MM.1S (cell line): ENCODE measurements at regions not wholly inside any gene's neighbourhood (a gene's known extent, or its start where the extent isn't known, plus 50 kb on each side); places are given as distances from the start of the nearest gene placed in this dataset.

Experiments used
- DNase-seq: peaks from one replicate; pipeline ENCODE4 v3.0.0-alpha.2; 2015
- H2AFZ ChIP-seq: fragments of 300-600 bp; sonication (generic); 2 replicates; pipeline ENCODE4 v1.6.0; 2016; ENCODE audit warnings: antibody characterized with exemption, low read length
- H3F3A ChIP-seq: fragments of 300-600 bp; sonication (generic); 2 replicates; pipeline ENCODE4 v1.6.1; 2016; ENCODE audit warnings: mild to moderate bottlenecking, antibody characterized with exemption, low read length, moderate library complexity, mixed read lengths; ENCODE audit not compliant: insufficient read depth
- H3K27ac ChIP-seq: fragments of 300-600 bp; sonication (generic); 2 replicates; pipeline ENCODE4 v1.5.1; 2016; ENCODE audit warnings: mild to moderate bottlenecking, low read length
- H3K27me3 ChIP-seq: fragments of 300-600 bp; sonication (generic); replicated peaks from 2 replicates; pipeline ENCODE4 v1.6.0; 2016; ENCODE audit warnings: low read length; ENCODE audit not compliant: insufficient read depth
- H3K36me3 ChIP-seq: fragments of 300-600 bp; sonication (generic); replicated peaks from 2 replicates; pipeline ENCODE4 v1.6.1; 2016; ENCODE audit warnings: mild to moderate bottlenecking, low read length, mixed read lengths; ENCODE audit not compliant: insufficient read depth
- H3K4me1 ChIP-seq: fragments of 300-600 bp; sonication (generic); 2 replicates; pipeline ENCODE4 v1.6.1; 2016; ENCODE audit warnings: low read length, mixed read lengths
- H3K4me2 ChIP-seq: fragments of 300-600 bp; sonication (generic); 2 replicates; pipeline ENCODE4 v1.6.0; 2016; ENCODE audit warnings: low read depth, low read length
- H3K4me3 ChIP-seq: fragments of 300-600 bp; sonication (generic); 2 replicates; pipeline ENCODE4 v1.5.1; 2016; ENCODE audit warnings: low read length, mixed read lengths
- H3K79me2 ChIP-seq: fragments of 300-600 bp; sonication (generic); 2 replicates; pipeline ENCODE4 v1.6.1; 2016; ENCODE audit warnings: mixed run types, low read length, mixed read lengths
- H3K9ac ChIP-seq: fragments of 300-600 bp; sonication (generic); 2 replicates; pipeline ENCODE4 v1.6.1; 2016; ENCODE audit warnings: low read length, mixed read lengths
- H3K9me2 ChIP-seq: fragments of 300-600 bp; sonication (generic); replicated peaks from 2 replicates; pipeline ENCODE4 v1.6.1; 2016; ENCODE audit warnings: mild to moderate bottlenecking, low read length, mixed read lengths; ENCODE audit not compliant: insufficient read depth
- H3K9me3 ChIP-seq: fragments of 300-600 bp; sonication (generic); replicated peaks from 2 replicates; pipeline ENCODE4 v1.6.1; 2016; ENCODE audit warnings: mild to moderate bottlenecking, low read length, mixed read lengths; ENCODE audit not compliant: insufficient read depth
- H4K20me1 ChIP-seq: fragments of 300-600 bp; sonication (generic); 2 replicates; pipeline ENCODE4 v1.6.1; 2016; ENCODE audit warnings: mild to moderate bottlenecking, low read length, moderate library complexity, mixed read lengths; ENCODE audit not compliant: insufficient read depth
- EZH2 ChIP-seq: fragments of 300-600 bp; sonication (generic); optimal IDR thresholded peaks from 2 replicates; pipeline ENCODE3; 2017; ENCODE audit warnings: low read depth, mild to moderate bottlenecking, antibody characterized with exemption, low read length, mixed read lengths
- EZH2phosphoT487 ChIP-seq: fragments of 300-600 bp; sonication (generic); IDR thresholded peaks from 2 replicates; pipeline ENCODE4 v1.6.1; 2018; ENCODE audit warnings: antibody characterized with exemption, low read length
- TF ChIP-seq, protein P1 (sequence below): fragments of 300-600 bp; sonication (generic); IDR thresholded peaks from 2 replicates; pipeline ENCODE4 v1.5.1; 2016; ENCODE audit warnings: antibody characterized with exemption, low read length, mixed read lengths

DNA sequence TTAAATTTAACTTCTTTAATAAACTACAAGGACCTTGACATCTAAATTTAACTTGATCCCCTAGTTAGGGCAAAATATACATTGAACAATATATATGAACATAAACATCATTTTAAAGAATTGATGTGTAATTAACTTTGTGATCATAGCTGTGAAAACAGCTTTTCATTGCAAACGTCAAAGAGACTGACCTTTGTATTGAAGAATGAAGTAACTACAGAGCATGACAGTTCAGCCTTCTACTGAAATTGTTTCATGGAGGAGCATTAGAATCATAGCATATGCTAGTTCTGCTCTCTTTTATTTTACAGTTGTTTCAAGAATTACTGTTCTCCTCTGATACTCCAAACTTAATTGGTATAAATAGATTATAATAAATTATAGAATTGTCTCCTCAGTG, 123.4 kb upstream of the PRR20A start:
- Histone ChIP-seq H4K20me1 (no peaks in the 10 kb centered on the region), H3K9me2 (no peaks in the 10 kb centered on the region)

DNA sequence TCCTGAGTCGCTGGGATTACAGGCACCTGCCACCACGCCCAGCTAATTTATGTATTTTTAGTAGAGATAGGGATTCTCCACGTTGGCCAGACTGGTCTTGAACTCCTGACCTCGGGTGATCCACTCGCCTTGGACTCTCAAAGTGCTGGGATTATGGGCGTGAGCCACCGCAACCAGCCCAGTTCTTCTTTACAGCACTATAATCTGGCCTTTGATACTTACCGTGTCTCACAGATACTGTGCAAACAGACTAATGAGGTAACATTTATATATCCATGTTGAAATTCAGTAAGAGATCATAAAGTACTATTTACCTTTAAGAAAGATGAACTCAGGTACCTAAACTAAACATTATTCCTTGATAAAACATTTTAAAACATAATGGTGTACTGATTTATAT, 121.8 kb upstream of the PRR20A start:
- H3K27me3 ChIP-seq: no peaks in the 10 kb centered on the region
- no peaks in the 10 kb centered on the region for H3F3A ChIP-seq
- no peaks in the 10 kb centered on the region for H3K9me3 ChIP-seq
- no peak for TF ChIP-seq EZH2
- TF ChIP-seq, protein P1, sequence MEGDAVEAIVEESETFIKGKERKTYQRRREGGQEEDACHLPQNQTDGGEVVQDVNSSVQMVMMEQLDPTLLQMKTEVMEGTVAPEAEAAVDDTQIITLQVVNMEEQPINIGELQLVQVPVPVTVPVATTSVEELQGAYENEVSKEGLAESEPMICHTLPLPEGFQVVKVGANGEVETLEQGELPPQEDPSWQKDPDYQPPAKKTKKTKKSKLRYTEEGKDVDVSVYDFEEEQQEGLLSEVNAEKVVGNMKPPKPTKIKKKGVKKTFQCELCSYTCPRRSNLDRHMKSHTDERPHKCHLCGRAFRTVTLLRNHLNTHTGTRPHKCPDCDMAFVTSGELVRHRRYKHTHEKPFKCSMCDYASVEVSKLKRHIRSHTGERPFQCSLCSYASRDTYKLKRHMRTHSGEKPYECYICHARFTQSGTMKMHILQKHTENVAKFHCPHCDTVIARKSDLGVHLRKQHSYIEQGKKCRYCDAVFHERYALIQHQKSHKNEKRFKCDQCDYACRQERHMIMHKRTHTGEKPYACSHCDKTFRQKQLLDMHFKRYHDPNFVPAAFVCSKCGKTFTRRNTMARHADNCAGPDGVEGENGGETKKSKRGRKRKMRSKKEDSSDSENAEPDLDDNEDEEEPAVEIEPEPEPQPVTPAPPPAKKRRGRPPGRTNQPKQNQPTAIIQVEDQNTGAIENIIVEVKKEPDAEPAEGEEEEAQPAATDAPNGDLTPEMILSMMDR: no peak
- no peaks in the 10 kb centered on the region for H4K20me1 ChIP-seq
- no peaks in the 10 kb centered on the region for H3K79me2 ChIP-seq
- H3K9me2 ChIP-seq: no peaks in the 10 kb centered on the region
- no peak overlapping the region for H2AFZ ChIP-seq
- no peak overlapping the region for H3K9ac ChIP-seq
- no peak for DNase-seq
- H3K27ac ChIP-seq: no peak overlapping the region
- H3K36me3 ChIP-seq: no peaks in the 10 kb centered on the region
- H3K4me1 ChIP-seq: no peaks in the 10 kb centered on the region
- H3K4me3 ChIP-seq: no peak overlapping the region
- H3K4me2 ChIP-seq: no peak overlapping the region

More for the DNA sequence above, 123.4 kb upstream of the PRR20A start:
- Histone ChIP-seq H3K9ac (no peak overlapping the region), H2AFZ (no peak overlapping the region), H3K4me1 (no peaks in the 10 kb centered on the region), H3K79me2 (no peaks in the 10 kb centered on the region), H3K27me3 (no peaks in the 10 kb centered on the region), H3K9me3 (no peaks in the 10 kb centered on the region), H3K27ac (no peak overlapping the region), H3K36me3 (no peaks in the 10 kb centered on the region), H3F3A (no peaks in the 10 kb centered on the region), H3K4me3 (no peak overlapping the region), H3K4me2 (no peak overlapping the region)
- TF ChIP-seq EZH2phosphoT487 (no peak), EZH2 (no peak)
- TF ChIP-seq, protein P1: no peak
- DNase-seq: no peak

- H3K9me3 ChIP-seq: no peaks in the 10 kb centered on the region
- DNase-seq: no peak
- H3K4me2 ChIP-seq: no peak overlapping the region
- H2AFZ ChIP-seq: no peak overlapping the region
- H3F3A ChIP-seq: no peaks in the 10 kb centered on the region
- no peaks in the 10 kb centered on the region for H3K27me3 ChIP-seq
- H3K79me2 ChIP-seq: no peaks in the 10 kb centered on the region
- no peak for TF ChIP-seq EZH2phosphoT487
- no peak for TF ChIP-seq EZH2
- TF ChIP-seq, protein P1: no peak
- no peak overlapping the region for H3K4me3 ChIP-seq
- no peaks in the 10 kb centered on the region for H4K20me1 ChIP-seq
- H3K9ac ChIP-seq: no peak overlapping the region
- no peaks in the 10 kb centered on the region for H3K4me1 ChIP-seq
- H3K9me2 ChIP-seq: no peaks in the 10 kb centered on the region
- H3K27ac ChIP-seq: no peak overlapping the region
- no peaks in the 10 kb centered on the region for H3K36me3 ChIP-seq
These were observed 110.0 kb upstream of the PRR20A start for GRCh38 chr13:57030671-57031070.

- no peak for DNase-seq
- H3K4me2 ChIP-seq: no peak overlapping the region
These were observed 104.4 kb upstream of the PRR20A start for GRCh38 chr13:57036290-57036689.

More at GRCh38 chr13:57036290-57036689, 104.4 kb upstream of the PRR20A start:
- H3K36me3 ChIP-seq: no peaks in the 10 kb centered on the region
- H3K27ac ChIP-seq: no peak overlapping the region
- TF ChIP-seq, protein P1: no peak
- no peak for TF ChIP-seq EZH2
- TF ChIP-seq EZH2phosphoT487: no peak
- H3K9me2 ChIP-seq: no peaks in the 10 kb centered on the region
- H3K9me3 ChIP-seq: no peaks in the 10 kb centered on the region
- no peaks in the 10 kb centered on the region for H3K79me2 ChIP-seq
- no peak overlapping the region for H3K4me3 ChIP-seq
- H4K20me1 ChIP-seq: no peaks in the 10 kb centered on the region
- no peaks in the 10 kb centered on the region for H3K27me3 ChIP-seq
- H2AFZ ChIP-seq: no peak overlapping the region
- H3F3A ChIP-seq: no peaks in the 10 kb centered on the region
- no peaks in the 10 kb centered on the region for H3K4me1 ChIP-seq
- H3K9ac ChIP-seq: no peak overlapping the region
